A549 (cell line): ENCODE measurements at regions not wholly inside any gene's neighbourhood (a gene's known extent, or its start where the extent isn't known, plus 50 kb on each side); places are given as distances from the start of the nearest gene placed in this dataset.

ENCODE experiments used
- ATAC-seq, 2 experiments: fragments of 200-7000 bp in 1 of 2; fragments of >200 bp in 1 of 2; cut with Nextera tagmentation in 1 of 2; cut with Tn5 transposase in 1 of 2; 3 replicates each; pipeline versions ENCODE4 v1.8.0 to v1.9.1; 2018 to 2020; ENCODE audit warnings: mild to moderate bottlenecking in 1 of 2, moderate library complexity in 1 of 2
- CTCF ChIA-PET: fragments of 300-600 bp; sonication (Branson Sonifier 250); formaldehyde crosslinking; extraction: SDS; loops from one replicate; lab custom pipeline; 2021; ENCODE audit warnings: antibody characterized with exemption, inconsistent platforms; lab: Yijun Ruan, JAX
- POLR2A ChIA-PET: fragments of 350-600 bp; formaldehyde crosslinking; extraction: SDS; loops from one replicate; lab custom pipeline; 2021; ENCODE audit warnings: antibody characterized with exemption, inconsistent platforms; lab: Yijun Ruan, JAX
- DNase-seq, 2 experiments: peaks; one replicate each; pipeline versions ENCODE4 v3.0.0 to v3.0.0-alpha.2; 2011 to 2016; ENCODE audit warnings: low read depth in 1 of 2, low spot score in 1 of 2
- FAIRE-seq: peaks from 2 replicates; lab custom pipeline; 2011; peaks lifted over from hg19 to GRCh38; lab: Jason Lieb, UNC
- H3K27ac ChIP-seq, 2 experiments: fragments of >200 bp; sonication (Bioruptor Twin); formaldehyde crosslinking; 3 replicates each; pipeline ENCODE4 v1.5.1; 2016 to 2017
- H3K4me1 ChIP-seq: fragments of >200 bp; sonication (Bioruptor Twin); formaldehyde crosslinking; 3 replicates; pipeline ENCODE4 v1.6.1; 2016
- H3K4me2 ChIP-seq: fragments of >200 bp; sonication (Bioruptor Twin); formaldehyde crosslinking; 3 replicates; pipeline ENCODE4 v1.6.1; 2016
- H3K4me3 ChIP-seq: fragments of >200 bp; sonication (Bioruptor Twin); formaldehyde crosslinking; 3 replicates; pipeline ENCODE4 v1.5.1; 2016
- H3K9me3 ChIP-seq: fragments of >200 bp; sonication (Bioruptor Twin); formaldehyde crosslinking; 3 replicates; pipeline ENCODE4 v1.6.1; 2016
- CHD2 ChIP-seq: fragments of 150-350 bp; IDR thresholded peaks from 2 replicates; pipeline ENCODE4 v1.6.1; 2014; ENCODE audit warnings: low read length; ENCODE audit not compliant: partially characterized antibody
- HMGXB4 ChIP-seq: fragments of 250-450 bp; sonication (Bioruptor Pico); IDR thresholded peaks from 2 replicates; pipeline ENCODE4 v1.5.0; 2021; ENCODE audit warnings: mild to moderate bottlenecking, moderate library complexity, borderline replicate concordance
- HOXA7 ChIP-seq: fragments of 250-450 bp; sonication (Bioruptor Pico); IDR thresholded peaks from 2 replicates; pipeline ENCODE4 v1.5.0; 2020; ENCODE audit warnings: mild to moderate bottlenecking, moderate library complexity
- HOXB13 ChIP-seq: fragments of 250-450 bp; sonication (Bioruptor Pico); IDR thresholded peaks from 2 replicates; pipeline ENCODE4 v1.5.0; 2020; ENCODE audit warnings: low read depth, mild to moderate bottlenecking, moderate library complexity
- JUN ChIP-seq, 2 experiments: fragments of >200 bp; sonication (Bioruptor Twin); formaldehyde crosslinking; IDR thresholded peaks; 2 replicates in 1 of 2; 3 replicates in 1 of 2; pipeline ENCODE4 v1.6.1; 2016 to 2017
- KDM5A ChIP-seq: fragments of 200-600 bp; sonication (generic); IDR thresholded peaks from 2 replicates; pipeline ENCODE4 v1.6.1; 2016; ENCODE audit warnings: antibody characterized with exemption, mild to moderate bottlenecking
- PBX3 ChIP-seq: IDR thresholded peaks from 2 replicates; pipeline ENCODE4 v1.6.1; 2012
- POLR2A ChIP-seq: IDR thresholded peaks from 2 replicates; pipeline ENCODE4 v1.6.1; 2012; ENCODE audit warnings: mild to moderate bottlenecking, low read length
- RARB ChIP-seq: fragments of 250-450 bp; sonication (Bioruptor Pico); IDR thresholded peaks from 2 replicates; pipeline ENCODE4 v1.8.0; 2021; ENCODE audit warnings: mild to moderate bottlenecking, moderate library complexity
- RCOR1 ChIP-seq: fragments of 150-350 bp; IDR thresholded peaks from 2 replicates; pipeline ENCODE4 v1.6.1; 2014; ENCODE audit warnings: antibody characterized with exemption, low read length, low read depth
- RFX5 ChIP-seq: fragments of 450-650 bp; IDR thresholded peaks from 2 replicates; pipeline ENCODE4 v1.7.1; 2014; ENCODE audit warnings: antibody characterized with exemption, mild to moderate bottlenecking, moderate library complexity
- TP53 ChIP-seq: fragments of 250-450 bp; sonication (Bioruptor Pico); IDR thresholded peaks from 2 replicates; pipeline ENCODE4 v1.5.0; 2021; ENCODE audit warnings: mild to moderate bottlenecking, moderate library complexity
- USF2 ChIP-seq: fragments of 450-650 bp; IDR thresholded peaks from 2 replicates; pipeline ENCODE4 v1.6.1; 2014; ENCODE audit warnings: antibody characterized with exemption
- ZC3H11A ChIP-seq: fragments of 450-650 bp; IDR thresholded peaks from 2 replicates; pipeline ENCODE4 v1.6.1; 2014; ENCODE audit warnings: antibody characterized with exemption, mild to moderate bottlenecking
- WGBS: methylation state at CpG from one replicate; pipeline ENCODE4 v1.1.6; 2017; ENCODE audit errors: missing lambda C conversion rate; 5-methylcytosine and 5-hydroxymethylcytosine counted together
- TF ChIP-seq, protein P1 (sequence below): fragments of 200-600 bp; sonication (generic); IDR thresholded peaks from 2 replicates; pipeline ENCODE4 v1.6.1; 2016; ENCODE audit warnings: antibody characterized with exemption, mild to moderate bottlenecking, moderate library complexity

DNA sequence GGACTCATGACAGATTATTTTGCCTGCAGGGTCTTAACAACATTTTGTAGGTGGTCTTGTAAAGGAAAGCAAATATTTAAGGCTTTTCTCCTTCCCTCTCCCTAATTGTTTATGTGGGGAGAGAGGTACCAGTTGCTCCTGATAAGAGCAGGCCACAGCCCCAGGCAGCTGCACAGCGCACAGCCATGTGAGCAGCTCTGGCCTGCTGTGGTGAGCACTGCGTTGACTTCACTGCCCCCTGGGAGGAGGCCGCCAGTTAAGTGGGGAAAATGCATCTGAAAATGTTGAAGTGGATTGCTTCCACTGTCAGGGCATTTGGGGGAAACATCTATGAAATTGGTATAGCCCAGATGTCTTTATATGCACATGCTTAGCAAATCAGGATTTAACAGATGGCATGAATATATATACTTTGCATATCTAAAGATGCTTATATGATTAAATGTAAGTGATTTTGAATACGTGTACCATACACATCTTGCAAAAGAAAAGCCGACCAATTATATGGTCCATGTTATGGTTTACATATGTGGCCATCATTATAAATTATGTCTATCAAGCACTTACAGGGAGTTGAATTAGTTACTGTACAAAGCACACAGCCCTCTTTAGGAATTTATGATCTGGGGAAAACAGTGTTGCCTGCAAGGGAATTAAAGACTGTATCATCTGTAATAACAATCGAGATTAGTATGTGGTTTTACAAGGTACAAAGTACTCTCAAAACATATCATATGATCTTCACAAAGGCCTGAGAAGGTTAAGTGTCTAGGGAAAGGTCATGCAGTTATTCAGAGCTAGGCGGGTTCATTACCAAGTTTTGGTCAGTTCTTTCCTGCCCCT is 132.1 kb downstream of the RHOU start (continued):
- TF ChIP-seq KDM5A (no peak), RARB (CRISPR knock-in tag) (no peak), HOXB13 (no peak)
- TF ChIP-seq, all 56 proteins: peak for 0

DNA sequence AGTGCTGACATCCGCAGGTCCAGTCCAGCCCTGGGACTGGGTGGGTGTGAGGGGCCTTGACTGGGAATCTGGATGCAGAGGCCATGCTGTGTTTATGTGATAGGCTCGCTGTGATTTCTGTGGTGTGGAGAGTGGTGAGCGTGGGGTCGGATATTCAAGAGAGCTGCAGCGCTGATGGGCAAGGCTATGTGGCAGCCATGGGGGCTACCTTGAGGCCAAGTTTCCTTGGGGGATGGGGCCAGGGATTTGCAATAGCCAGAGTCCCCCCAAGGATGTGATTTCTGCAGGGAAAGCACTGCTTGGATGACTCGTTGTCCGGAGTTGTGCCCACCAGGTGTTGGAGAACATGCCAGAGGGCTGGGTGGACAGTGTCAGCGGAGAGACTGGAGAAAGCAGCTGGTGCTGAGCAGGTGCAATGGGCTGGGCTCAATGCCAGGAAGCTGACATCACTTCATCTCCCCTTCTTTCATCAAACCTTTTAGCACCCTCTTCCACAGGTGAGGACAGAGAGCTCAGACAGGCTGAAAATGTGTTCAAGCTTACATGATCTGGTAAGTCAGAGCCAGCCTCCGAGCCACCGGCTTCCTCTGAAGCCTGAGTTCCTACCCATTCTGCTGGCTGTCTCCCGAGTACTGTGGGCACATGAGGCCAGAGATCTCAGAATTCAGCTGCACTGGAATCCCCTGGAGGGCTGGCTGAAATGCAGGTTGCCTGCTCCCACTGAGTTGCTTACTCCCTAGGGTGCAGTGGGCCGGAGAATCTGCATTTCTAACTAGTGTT is 132.9 kb downstream of the RHOU start:
- no peak for DNase-seq
- POLR2A ChIA-PET: no interaction called here
- no peak for TF ChIP-seq HOXA7 (CRISPR knock-in tag)
- TF ChIP-seq POLR2A: no peak
- no peak for TF ChIP-seq TP53 (CRISPR knock-in tag)
- TF ChIP-seq RCOR1: no peak
- TF ChIP-seq, protein P1, sequence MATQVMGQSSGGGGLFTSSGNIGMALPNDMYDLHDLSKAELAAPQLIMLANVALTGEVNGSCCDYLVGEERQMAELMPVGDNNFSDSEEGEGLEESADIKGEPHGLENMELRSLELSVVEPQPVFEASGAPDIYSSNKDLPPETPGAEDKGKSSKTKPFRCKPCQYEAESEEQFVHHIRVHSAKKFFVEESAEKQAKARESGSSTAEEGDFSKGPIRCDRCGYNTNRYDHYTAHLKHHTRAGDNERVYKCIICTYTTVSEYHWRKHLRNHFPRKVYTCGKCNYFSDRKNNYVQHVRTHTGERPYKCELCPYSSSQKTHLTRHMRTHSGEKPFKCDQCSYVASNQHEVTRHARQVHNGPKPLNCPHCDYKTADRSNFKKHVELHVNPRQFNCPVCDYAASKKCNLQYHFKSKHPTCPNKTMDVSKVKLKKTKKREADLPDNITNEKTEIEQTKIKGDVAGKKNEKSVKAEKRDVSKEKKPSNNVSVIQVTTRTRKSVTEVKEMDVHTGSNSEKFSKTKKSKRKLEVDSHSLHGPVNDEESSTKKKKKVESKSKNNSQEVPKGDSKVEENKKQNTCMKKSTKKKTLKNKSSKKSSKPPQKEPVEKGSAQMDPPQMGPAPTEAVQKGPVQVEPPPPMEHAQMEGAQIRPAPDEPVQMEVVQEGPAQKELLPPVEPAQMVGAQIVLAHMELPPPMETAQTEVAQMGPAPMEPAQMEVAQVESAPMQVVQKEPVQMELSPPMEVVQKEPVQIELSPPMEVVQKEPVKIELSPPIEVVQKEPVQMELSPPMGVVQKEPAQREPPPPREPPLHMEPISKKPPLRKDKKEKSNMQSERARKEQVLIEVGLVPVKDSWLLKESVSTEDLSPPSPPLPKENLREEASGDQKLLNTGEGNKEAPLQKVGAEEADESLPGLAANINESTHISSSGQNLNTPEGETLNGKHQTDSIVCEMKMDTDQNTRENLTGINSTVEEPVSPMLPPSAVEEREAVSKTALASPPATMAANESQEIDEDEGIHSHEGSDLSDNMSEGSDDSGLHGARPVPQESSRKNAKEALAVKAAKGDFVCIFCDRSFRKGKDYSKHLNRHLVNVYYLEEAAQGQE: no peak
- TF ChIP-seq, all 56 proteins: peak for 0
- FAIRE-seq (no peak), ATAC-seq (no peak)
- 88% methylated on average over 12 of the region's 12 CpGs for WGBS
- Histone ChIP-seq H3K4me3 (no peak overlapping the region), H3K4me2 (no peak overlapping the region), H3K9me3 (no peaks in the 10 kb centered on the region), H3K27ac (no peak overlapping the region), H3K4me1 (peaks cover 38% of the 10 kb centered on the region)
- CTCF ChIA-PET: interaction anchor here (1.1 to 1.3 kb wide), 5 partner anchors 9 to 177 kb away, joined by 3 to 4 read pairs (median 3); no protein-coding TSS in a partner anchor

DNA sequence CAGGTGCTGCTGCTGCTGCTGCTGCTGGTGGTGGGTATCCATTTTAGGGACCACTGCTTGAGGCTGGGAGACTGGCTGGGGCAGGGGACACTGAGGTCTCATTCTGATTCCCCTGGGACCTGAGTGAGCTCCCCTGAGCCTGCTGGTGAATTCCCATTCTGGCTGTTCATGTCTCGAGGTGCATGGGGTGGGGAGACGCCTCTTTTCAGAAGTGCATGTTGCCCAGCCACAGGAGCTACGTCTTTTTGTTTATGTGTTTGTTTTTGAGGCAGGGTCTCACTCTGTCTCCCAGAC is 133.4 kb downstream of the RHOU start:
- WGBS: 87% methylated on average over 3 of the region's 3 CpGs
- DNase-seq: no peak
- ATAC-seq: no peak
- peaks cover 33% of the 10 kb centered on the region for H3K4me1 ChIP-seq
- CTCF ChIA-PET: interaction anchor here (1.1 to 1.3 kb wide), 5 partner anchors 9 to 178 kb away, joined by 3 to 4 read pairs (median 3); no protein-coding TSS in a partner anchor
- POLR2A ChIA-PET: no interaction called here
- H3K4me3 ChIP-seq: no peak overlapping the region
- no peak for TF ChIP-seq CHD2
- TF ChIP-seq ZC3H11A: no peak
- no peak for TF ChIP-seq HMGXB4 (CRISPR knock-in tag)
- TF ChIP-seq PBX3: no peak
- TF ChIP-seq USF2: no peak
- no peak for TF ChIP-seq RFX5
- no peak for TF ChIP-seq JUN (IDR thresholded peaks at IDR 0.05)
- H3K9me3 ChIP-seq: no peaks in the 10 kb centered on the region
- H3K27ac ChIP-seq: no peak overlapping the region
- FAIRE-seq: no peak
- H3K4me2 ChIP-seq: no peak overlapping the region
